Endothelial cell of umbilical vein (primary cell): ENCODE measurements at regions not wholly inside any gene's neighbourhood (a gene's known extent, or its start where the extent isn't known, plus 50 kb on each side); places are given as distances from the start of the nearest gene placed in this dataset.

Experiments used
- BruUV-seq: library from RNA; stranded (reverse); fragments of 400-500 nt; replicated peaks from 2 replicates; lab custom pipeline; 2021; lab: Mats Ljungman, UMichigan
- CTCF ChIA-PET: fragments of 300-600, 350-600 bp; sonication (Branson Sonifier 250); formaldehyde crosslinking; loops from one replicate; lab custom pipeline; 2021; ENCODE audit warnings: antibody characterized with exemption, inconsistent platforms; lab: Charles Lee
- POLR2A ChIA-PET: fragments of 300-600, 350-600 bp; sonication (Branson Sonifier 250); formaldehyde crosslinking; loops from one replicate; lab custom pipeline; 2021; ENCODE audit warnings: antibody characterized with exemption, inconsistent platforms; lab: Charles Lee
- DNase-seq: peaks from one replicate; pipeline ENCODE4 v3.0.0-alpha.2; 2011; ENCODE audit warnings: low read depth, low spot score
- FAIRE-seq: peaks from 2 replicates; lab custom pipeline; 2011; peaks lifted over from hg19 to GRCh38; lab: Jason Lieb, UNC
- H2AFZ ChIP-seq: 2 replicates; pipeline ENCODE4 v1.6.0; 2012; ENCODE audit warnings: low read depth, low read length, control low read depth, inconsistent platforms
- H3K27ac ChIP-seq: 2 replicates; pipeline ENCODE4 v1.5.1; 2011; ENCODE audit warnings: low read depth, mild to moderate bottlenecking, control low read depth, low read length, moderate library complexity; ENCODE audit not compliant: insufficient read depth
- H3K27me3 ChIP-seq, 2 experiments: 2 replicates each; pipeline versions ENCODE4 v1.6.0 to v1.6.1; 2011; ENCODE audit warnings: low read length in 2 of 2, mixed read lengths in 1 of 2; ENCODE audit not compliant: control insufficient read depth in 2 of 2, insufficient read depth in 2 of 2
- H3K36me3 ChIP-seq, 2 experiments: 2 replicates in 1 of 2; 3 replicates in 1 of 2; pipeline ENCODE4 v1.5.1; 2011; ENCODE audit warnings: low read length in 2 of 2, mild to moderate bottlenecking in 1 of 2, moderate library complexity in 1 of 2; ENCODE audit not compliant: control insufficient read depth in 2 of 2, insufficient read depth in 2 of 2; ENCODE audit errors: extremely low read depth in 1 of 2
- H3K4me1 ChIP-seq: 3 replicates; pipeline ENCODE4 v1.5.1; 2011; ENCODE audit warnings: mild to moderate bottlenecking, low read length; ENCODE audit not compliant: control insufficient read depth, insufficient read depth; ENCODE audit errors: extremely low read depth
- H3K4me2 ChIP-seq: 2 replicates; pipeline ENCODE4 v1.6.1; 2011; ENCODE audit warnings: low read length, control low read depth, mixed read lengths; ENCODE audit not compliant: insufficient read depth
- H3K4me3 ChIP-seq, 3 experiments: fragments of 200-600 bp in 1 of 3; sonication (generic), shearing (Covaris generic) in 1 of 3; replicated peaks in 1 of 3; 2 replicates each; pipeline ENCODE4 v1.5.1; 2011 to 2016; ENCODE audit warnings: control low read depth in 3 of 3, low read length in 3 of 3, mild to moderate bottlenecking in 2 of 3, inconsistent platforms in 1 of 3, low read depth in 1 of 3, moderate library complexity in 1 of 3; ENCODE audit not compliant: insufficient read depth in 1 of 3
- H3K79me2 ChIP-seq: 2 replicates; pipeline ENCODE4 v1.6.0; 2012; ENCODE audit warnings: low read length, inconsistent platforms; ENCODE audit not compliant: control insufficient read depth, insufficient read depth
- H3K9ac ChIP-seq: replicated peaks from 2 replicates; pipeline ENCODE3; 2011; ENCODE audit warnings: low read length, control low read depth; ENCODE audit not compliant: insufficient read depth; ENCODE audit errors: extremely low read depth
- H3K9me1 ChIP-seq: replicated peaks from 3 replicates; pipeline ENCODE4 v1.6.0; 2011; ENCODE audit warnings: mild to moderate bottlenecking, low read length; ENCODE audit not compliant: control insufficient read depth, insufficient read depth; ENCODE audit errors: extremely low read depth
- H3K9me3 ChIP-seq: replicated peaks from 2 replicates; pipeline ENCODE4 v1.5.1; 2012; ENCODE audit warnings: low read length, inconsistent platforms; ENCODE audit not compliant: control insufficient read depth, insufficient read depth
- H4K20me1 ChIP-seq: replicated peaks from 2 replicates; pipeline ENCODE3; 2011; ENCODE audit warnings: mild to moderate bottlenecking, low read length; ENCODE audit not compliant: control insufficient read depth, insufficient read depth; ENCODE audit errors: extremely low read depth
- CTCF ChIP-seq, 2 donors: IDR thresholded peaks; 1 replicate in 1 of 2; 2 replicates in 1 of 2; pipeline ENCODE4 v1.5.1; 2011; ENCODE audit warnings: low read length in 2 of 2, mild to moderate bottlenecking in 2 of 2, moderate library complexity in 2 of 2, control low read depth in 1 of 2, inconsistent platforms in 1 of 2, low read depth in 1 of 2; ENCODE audit not compliant: insufficient read depth in 1 of 2; ENCODE audit errors: extremely low read depth in 1 of 2
- EZH2 ChIP-seq: IDR thresholded peaks from 2 replicates; pipeline ENCODE4 v1.6.1; 2012; ENCODE audit warnings: borderline replicate concordance, low read depth, mild to moderate bottlenecking, moderate library complexity, low read length, inconsistent platforms; ENCODE audit not compliant: severe bottlenecking
- FOS ChIP-seq: IDR thresholded peaks from 2 replicates; pipeline ENCODE4 v1.6.1; 2011; ENCODE audit warnings: mild to moderate bottlenecking, low read length, moderate library complexity, borderline replicate concordance; ENCODE audit not compliant: insufficient read depth
- GATA2 ChIP-seq: IDR thresholded peaks from 2 replicates; pipeline ENCODE4 v1.7.0; 2011; ENCODE audit warnings: low read depth, mild to moderate bottlenecking, moderate library complexity, mixed read lengths, low read length; ENCODE audit not compliant: insufficient read length, insufficient read depth
- JUN ChIP-seq: IDR thresholded peaks from 2 replicates; pipeline ENCODE4 v1.6.1; 2011; ENCODE audit warnings: borderline replicate concordance, low read depth; ENCODE audit not compliant: insufficient read length, insufficient read depth
- MAX ChIP-seq: IDR thresholded peaks from 2 replicates; pipeline ENCODE4 v1.6.1; 2011; ENCODE audit not compliant: insufficient read depth, insufficient read length
- MYC ChIP-seq: IDR thresholded peaks from one replicate; pipeline ENCODE4 v1.6.1; 2011; ENCODE audit warnings: mild to moderate bottlenecking, low read depth, low read length
- POLR2A ChIP-seq: IDR thresholded peaks from 2 replicates; pipeline ENCODE4 v1.6.1; 2012; ENCODE audit warnings: low read depth, mild to moderate bottlenecking, control low read depth, low read length
- POLR2AphosphoS5 ChIP-seq: IDR thresholded peaks from 2 replicates; pipeline ENCODE4 v1.6.1; 2012; ENCODE audit warnings: low read depth, mild to moderate bottlenecking, control low read depth, low read length, moderate library complexity; ENCODE audit not compliant: insufficient read depth
- dilution Hi-C: fragments of 300-500 bp; cut with MboI; formaldehyde crosslinking; loops from one replicate; pipeline ENCODE4 v1.15.0; 2019; ENCODE audit warnings: low sequenced_read_pairs; ENCODE audit not compliant: extremely low pct_ligation_motif_present
- intact Hi-C: fragments of 100-400 bp; cut with micrococcal nuclease; formaldehyde crosslinking; loops from one replicate; pipeline ENCODE4 v1.10.0; 2022

- Histone ChIP-seq H3K9ac (no peak overlapping the region), H3K27me3 (no peaks in the 10 kb centered on the region), H3K9me1 (no peaks in the 10 kb centered on the region), H2AFZ (no peak overlapping the region), H4K20me1 (no peaks in the 10 kb centered on the region), H3K36me3 (no peaks in the 10 kb centered on the region), H3K4me3 (no peak overlapping the region), H3K4me1 (no peaks in the 10 kb centered on the region), H3K4me2 (no peak overlapping the region), H3K9me3 (peaks cover 1% of the 10 kb centered on the region), H3K79me2 (no peaks in the 10 kb centered on the region), H3K27ac (no peak overlapping the region)
- intact Hi-C loops, result no loop called here
- dilution Hi-C loops, result no loop called here
- DNase-seq (no peak), FAIRE-seq (no peak)
- ChIA-PET CTCF (interaction anchor here (2.6 kb wide), 1 partner anchor 535 kb away, joined by 5 read pairs; no protein-coding TSS in a partner anchor), POLR2A (no interaction called here)
- BruUV-seq, result no TSS peak
- TF ChIP-seq MYC (no peak), MAX (no peak), FOS (no peak), CTCF (IDR thresholded peaks at IDR 0.05; ENCODE audit: extremely low read depth in 1 of 2, insufficient read depth in 1 of 2, low read depth in 1 of 2, low read length in 2 of 2) (no peak), POLR2AphosphoS5 (no peak), JUN (no peak), GATA2 (no peak), POLR2A (no peak), EZH2 (no peak)
These were observed 66.9 kb upstream of the FCN1 start for GRCh38 chr9:134984372-134985265.
